PC-3 (cell line): ENCODE measurements at regions not wholly inside any gene's neighbourhood (a gene's known extent, or its start where the extent isn't known, plus 50 kb on each side); places are given as distances from the start of the nearest gene placed in this dataset.

Experiments used
- ATAC-seq: fragments of 200-7000 bp; cut with Tn5 transposase; 2 replicates; pipeline ENCODE4 v1.9.1; 2020; ENCODE audit warnings: mild to moderate bottlenecking, moderate library complexity
- BruUV-seq: library from RNA; stranded (reverse); fragments of 400-500 nt; replicated peaks from 2 replicates; lab custom pipeline; 2021; lab: Mats Ljungman, UMichigan
- CTCF ChIA-PET: fragments of 300-600 bp; sonication (Branson Sonifier 250); formaldehyde crosslinking; loops from one replicate; lab custom pipeline; 2022; ENCODE audit warnings: antibody characterized with exemption; lab: Charles Lee
- POLR2A ChIA-PET: fragments of 300-600 bp; sonication (Branson Sonifier 250); formaldehyde crosslinking; loops from one replicate; lab custom pipeline; 2022; ENCODE audit warnings: antibody characterized with exemption; ENCODE audit not compliant: unreplicated experiment; lab: Charles Lee
- DNase-seq: peaks from one replicate; pipeline ENCODE4 v3.0.0-alpha.2; 2015
- H2AFZ ChIP-seq: fragments of 300-600 bp; sonication (generic); 2 replicates; pipeline ENCODE4 v1.6.0; 2016; ENCODE audit warnings: antibody characterized with exemption, low read length
- H3F3A ChIP-seq: fragments of 300-600 bp; sonication (generic); one replicate; pipeline ENCODE4 v1.6.0; 2017; ENCODE audit warnings: antibody characterized with exemption, low read length, control low read depth, mild to moderate bottlenecking; ENCODE audit not compliant: unreplicated experiment
- H3K27ac ChIP-seq: fragments of 300-600 bp; sonication (generic); 2 replicates; pipeline ENCODE4 v1.5.1; 2016; ENCODE audit warnings: mild to moderate bottlenecking, low read length
- H3K27me3 ChIP-seq: fragments of 300-600 bp; sonication (generic); 2 replicates; pipeline ENCODE4 v1.6.1; 2016; ENCODE audit warnings: low read length, mixed read lengths
- H3K36me3 ChIP-seq: fragments of 300-600 bp; sonication (generic); 2 replicates; pipeline ENCODE4 v1.6.1; 2016; ENCODE audit warnings: low read depth, mixed run types, low read length, mixed read lengths
- H3K4me1 ChIP-seq: fragments of 300-600 bp; sonication (generic); 2 replicates; pipeline ENCODE4 v1.5.1; 2016; ENCODE audit warnings: low read length; ENCODE audit not compliant: insufficient read depth
- H3K4me2 ChIP-seq: fragments of 300-600 bp; sonication (generic); 2 replicates; pipeline ENCODE4 v1.6.0; 2016; ENCODE audit warnings: low read length
- H3K4me3 ChIP-seq: fragments of 300-600 bp; sonication (generic); 2 replicates; pipeline ENCODE4 v1.5.1; 2016; ENCODE audit warnings: mild to moderate bottlenecking, low read length, mixed read lengths
- H3K79me2 ChIP-seq: fragments of 300-600 bp; sonication (generic); 2 replicates; pipeline ENCODE4 v1.6.1; 2017; ENCODE audit warnings: low read length, mixed read lengths
- H3K9ac ChIP-seq: fragments of 300-600 bp; sonication (generic); 2 replicates; pipeline ENCODE4 v1.6.0; 2016; ENCODE audit warnings: mild to moderate bottlenecking, low read length
- H3K9me2 ChIP-seq: fragments of 300-600 bp; sonication (generic); replicated peaks from 2 replicates; pipeline ENCODE4 v1.6.1; 2016; ENCODE audit warnings: mixed run types, low read length, mixed read lengths
- H3K9me3 ChIP-seq: fragments of 300-600 bp; sonication (generic); 2 replicates; pipeline ENCODE4 v1.6.1; 2016; ENCODE audit warnings: low read length, mixed read lengths
- H4K20me1 ChIP-seq: fragments of 300-600 bp; sonication (generic); 2 replicates; pipeline ENCODE4 v1.6.1; 2016; ENCODE audit warnings: low read length, mixed read lengths
- EZH2 ChIP-seq: fragments of 300-600 bp; sonication (generic); IDR thresholded peaks from one replicate; pipeline ENCODE4 v1.6.1; 2017; ENCODE audit warnings: antibody characterized with exemption, mild to moderate bottlenecking, low read length; ENCODE audit not compliant: unreplicated experiment
- EZH2phosphoT487 ChIP-seq: fragments of 300-600 bp; sonication (generic); IDR thresholded peaks from 2 replicates; pipeline ENCODE4 v1.6.1; 2018; ENCODE audit warnings: mild to moderate bottlenecking, antibody characterized with exemption, low read length, borderline replicate concordance
- intact Hi-C: fragments of 100-400 bp; cut with micrococcal nuclease; formaldehyde crosslinking; loops from 2 replicates; pipeline ENCODE4 v1.9.0; 2023
- TF ChIP-seq, protein P1 (sequence below): fragments of 300-600 bp; sonication (generic); conservative IDR thresholded peaks from 2 replicates; pipeline ENCODE4 v1.5.1; 2017; ENCODE audit warnings: antibody characterized with exemption, low read depth, mild to moderate bottlenecking, low read length

DNA sequence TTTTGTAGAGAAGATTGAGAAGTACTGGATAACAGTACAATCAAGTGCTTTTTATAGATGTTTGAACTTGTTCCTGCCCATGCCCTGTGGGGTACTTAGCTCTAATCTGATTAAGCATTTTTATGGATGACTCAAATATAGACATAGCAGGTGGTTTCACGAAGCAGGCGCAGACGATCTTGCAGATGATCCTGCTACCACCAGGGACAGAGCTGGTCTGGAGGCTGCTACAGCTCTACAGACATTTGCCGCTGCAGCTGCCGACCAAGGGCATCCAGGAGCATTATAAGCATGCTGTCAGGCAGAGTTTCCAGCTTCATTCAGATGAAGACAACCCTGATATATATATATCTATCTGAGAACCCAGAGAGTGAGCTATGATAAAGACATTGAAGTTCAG, 650.4 kb downstream of the NXPH1 start:
- peak; percentile 48 for DNase-seq
- H3K9me3 ChIP-seq: no peaks in the 10 kb centered on the region
- no peaks in the 10 kb centered on the region for H3K36me3 ChIP-seq
- no peaks in the 10 kb centered on the region for H3K4me1 ChIP-seq
- ChIA-PET POLR2A (no interaction called here), CTCF (interaction anchor here (0.5 to 0.8 kb wide), 2 partner anchors 260 to 1278 kb away, joined by 5 to 8 read pairs; no protein-coding TSS in a partner anchor)
- H2AFZ ChIP-seq: no peak overlapping the region
- H3K4me3 ChIP-seq: no peak overlapping the region
- no peaks in the 10 kb centered on the region for H3F3A ChIP-seq
- no peak overlapping the region for H3K27ac ChIP-seq
- no peaks in the 10 kb centered on the region for H3K79me2 ChIP-seq
- no peak overlapping the region for H3K9ac ChIP-seq
- no peaks in the 10 kb centered on the region for H3K9me2 ChIP-seq
- ATAC-seq: peak; percentile 99
- H4K20me1 ChIP-seq: no peaks in the 10 kb centered on the region
- no peak for TF ChIP-seq EZH2phosphoT487
- TF ChIP-seq EZH2: no peak
- TF ChIP-seq, protein P1, sequence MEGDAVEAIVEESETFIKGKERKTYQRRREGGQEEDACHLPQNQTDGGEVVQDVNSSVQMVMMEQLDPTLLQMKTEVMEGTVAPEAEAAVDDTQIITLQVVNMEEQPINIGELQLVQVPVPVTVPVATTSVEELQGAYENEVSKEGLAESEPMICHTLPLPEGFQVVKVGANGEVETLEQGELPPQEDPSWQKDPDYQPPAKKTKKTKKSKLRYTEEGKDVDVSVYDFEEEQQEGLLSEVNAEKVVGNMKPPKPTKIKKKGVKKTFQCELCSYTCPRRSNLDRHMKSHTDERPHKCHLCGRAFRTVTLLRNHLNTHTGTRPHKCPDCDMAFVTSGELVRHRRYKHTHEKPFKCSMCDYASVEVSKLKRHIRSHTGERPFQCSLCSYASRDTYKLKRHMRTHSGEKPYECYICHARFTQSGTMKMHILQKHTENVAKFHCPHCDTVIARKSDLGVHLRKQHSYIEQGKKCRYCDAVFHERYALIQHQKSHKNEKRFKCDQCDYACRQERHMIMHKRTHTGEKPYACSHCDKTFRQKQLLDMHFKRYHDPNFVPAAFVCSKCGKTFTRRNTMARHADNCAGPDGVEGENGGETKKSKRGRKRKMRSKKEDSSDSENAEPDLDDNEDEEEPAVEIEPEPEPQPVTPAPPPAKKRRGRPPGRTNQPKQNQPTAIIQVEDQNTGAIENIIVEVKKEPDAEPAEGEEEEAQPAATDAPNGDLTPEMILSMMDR: no peak
- H3K4me2 ChIP-seq: no peak overlapping the region
- H3K27me3 ChIP-seq: no peaks in the 10 kb centered on the region
- BruUV-seq: no TSS peak
- intact Hi-C loops: loop anchor here (1.0 to 10.0 kb wide), 3 partner anchors 179 to 1041 kb away; no protein-coding TSS in a partner anchor

DNA sequence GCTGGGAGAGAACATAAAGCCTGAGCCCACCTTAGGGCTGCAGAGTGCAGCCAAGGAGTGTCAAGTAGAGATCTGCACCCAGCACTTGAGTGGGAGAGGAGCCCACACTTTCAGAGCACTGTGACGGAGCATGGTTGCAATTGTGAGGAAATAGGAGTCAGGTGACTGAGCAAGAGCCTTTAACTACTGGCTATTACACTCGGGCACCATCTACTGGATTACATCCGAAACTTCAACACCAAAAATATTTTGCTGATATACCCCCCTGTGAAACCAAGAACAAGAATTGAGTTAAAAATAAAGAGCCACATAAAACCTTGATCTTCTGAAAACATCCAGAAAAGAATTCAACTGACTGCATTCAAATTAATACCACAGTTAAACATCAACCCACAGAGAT, 657.9 kb downstream of the NXPH1 start:
- BruUV-seq: no TSS peak
- H3K36me3 ChIP-seq: no peaks in the 10 kb centered on the region
- peak; percentile 40 for DNase-seq
- TF ChIP-seq, protein P1: peak; percentile 54
- TF ChIP-seq EZH2: no peak
- no peaks in the 10 kb centered on the region for H3K27me3 ChIP-seq
- intact Hi-C loops: loop anchor here (1.0 kb wide), 2 partner anchors 654 to 673 kb away; no protein-coding TSS in a partner anchor
- H3K27ac ChIP-seq: no peak overlapping the region
- no peaks in the 10 kb centered on the region for H3K9me2 ChIP-seq
- peak; percentile 80 for ATAC-seq
- no peak overlapping the region for H2AFZ ChIP-seq
- no peaks in the 10 kb centered on the region for H3K79me2 ChIP-seq
- no peak overlapping the region for H3K4me2 ChIP-seq
- H4K20me1 ChIP-seq: no peaks in the 10 kb centered on the region
- H3K4me1 ChIP-seq: no peaks in the 10 kb centered on the region
- H3K9ac ChIP-seq: no peak overlapping the region
- no peaks in the 10 kb centered on the region for H3K9me3 ChIP-seq
- no peaks in the 10 kb centered on the region for H3F3A ChIP-seq
- ChIA-PET CTCF (no interaction called here), POLR2A (no interaction called here)
- H3K4me3 ChIP-seq: no peak overlapping the region

DNA sequence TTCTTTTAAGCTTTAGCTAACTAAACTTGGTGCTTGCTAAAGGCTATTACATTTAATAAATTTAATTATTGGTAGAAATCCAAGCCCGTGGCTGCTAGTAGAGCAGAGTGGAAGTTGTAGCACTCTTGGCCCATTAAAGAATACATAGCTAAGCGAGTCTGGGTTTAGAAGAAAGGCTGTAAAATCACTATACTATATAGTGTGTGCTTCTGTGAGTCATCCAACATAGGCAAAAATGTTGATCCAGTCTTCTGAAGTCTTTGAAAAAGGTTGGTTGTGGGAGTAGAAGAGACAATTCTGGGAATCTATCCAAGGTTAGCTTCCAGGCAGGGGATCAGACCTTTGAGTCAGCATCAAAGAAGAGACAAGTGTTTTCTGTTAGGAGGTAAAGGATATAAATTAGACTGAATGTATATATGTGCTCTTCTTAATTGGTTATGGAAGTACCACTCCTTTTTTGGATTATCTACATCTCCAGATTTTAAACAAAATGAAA, 664.2 kb downstream of the NXPH1 start:
- no peak for TF ChIP-seq EZH2phosphoT487
- TF ChIP-seq EZH2: no peak
- TF ChIP-seq, protein P1: no peak
- BruUV-seq: no TSS peak
- Histone ChIP-seq H3K36me3 (no peaks in the 10 kb centered on the region), H3K4me1 (no peaks in the 10 kb centered on the region), H3K9ac (no peak overlapping the region), H2AFZ (no peak overlapping the region), H3K27ac (no peak overlapping the region), H3K4me3 (no peak overlapping the region), H3K79me2 (no peaks in the 10 kb centered on the region), H4K20me1 (no peaks in the 10 kb centered on the region), H3K9me3 (no peaks in the 10 kb centered on the region), H3K9me2 (no peaks in the 10 kb centered on the region), H3K27me3 (no peaks in the 10 kb centered on the region), H3F3A (no peaks in the 10 kb centered on the region), H3K4me2 (no peak overlapping the region)
- ChIA-PET CTCF (no interaction called here), POLR2A (no interaction called here)
- ATAC-seq: peak; percentile 98
- peak; percentile 35 for DNase-seq
- intact Hi-C loops: no loop called here
